ENCODE measurements at regions not wholly inside any gene's neighbourhood (a gene's known extent, or its start where the extent isn't known, plus 50 kb on each side); places are given as distances from the start of the nearest gene placed in this dataset.

DNA sequence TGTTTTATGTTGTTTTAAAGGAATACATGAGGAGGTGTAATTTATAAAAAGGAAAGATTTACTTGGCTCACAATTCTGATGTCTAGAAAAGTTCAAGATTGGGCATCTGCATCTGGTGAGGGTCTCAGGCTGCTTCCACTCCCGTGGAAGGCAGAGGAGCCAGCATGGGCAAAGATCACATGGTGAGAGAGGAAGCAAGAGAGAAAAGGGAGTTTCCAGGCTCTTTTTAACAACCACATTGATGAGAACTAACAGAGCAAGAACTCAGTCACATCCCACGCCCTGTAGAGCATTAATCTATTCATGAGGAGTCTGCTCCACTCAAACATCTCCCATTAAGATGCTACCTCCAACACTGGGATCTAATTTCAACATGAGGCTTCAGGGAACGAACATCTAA, 1666.3 kb downstream of the HACE1 start (continued):
- TF ChIP-seq MYC (IDR thresholded peaks at IDR 0.05; ENCODE audit: insufficient read depth, insufficient read length, insufficient replicate concordance, low read length, severe bottlenecking), result no peak
- no peak for TF ChIP-seq JUND (IDR thresholded peaks at IDR 0.05; ENCODE audit: low read depth, low read length)
- TF ChIP-seq MXI1 (IDR thresholded peaks at IDR 0.05; ENCODE audit: low read depth, low read length), result no peak
- TF ChIP-seq IKZF1 (conservative IDR thresholded peaks at IDR 0.05), result peak; percentile 39; the same call in 1 of the 2 replicates
- no peak for TF ChIP-seq BCL11A (IDR thresholded peaks at IDR 0.05; ENCODE audit: low read depth, low read length)
- TF ChIP-seq NBN (IDR thresholded peaks at IDR 0.05), result peak; percentile 51; the same call in 1 of the 2 replicates
- TF ChIP-seq DPF2 (IDR thresholded peaks at IDR 0.05), result 0 out of 2 replicates have a peak, but pooled peaks have one; percentile 33

DNA sequence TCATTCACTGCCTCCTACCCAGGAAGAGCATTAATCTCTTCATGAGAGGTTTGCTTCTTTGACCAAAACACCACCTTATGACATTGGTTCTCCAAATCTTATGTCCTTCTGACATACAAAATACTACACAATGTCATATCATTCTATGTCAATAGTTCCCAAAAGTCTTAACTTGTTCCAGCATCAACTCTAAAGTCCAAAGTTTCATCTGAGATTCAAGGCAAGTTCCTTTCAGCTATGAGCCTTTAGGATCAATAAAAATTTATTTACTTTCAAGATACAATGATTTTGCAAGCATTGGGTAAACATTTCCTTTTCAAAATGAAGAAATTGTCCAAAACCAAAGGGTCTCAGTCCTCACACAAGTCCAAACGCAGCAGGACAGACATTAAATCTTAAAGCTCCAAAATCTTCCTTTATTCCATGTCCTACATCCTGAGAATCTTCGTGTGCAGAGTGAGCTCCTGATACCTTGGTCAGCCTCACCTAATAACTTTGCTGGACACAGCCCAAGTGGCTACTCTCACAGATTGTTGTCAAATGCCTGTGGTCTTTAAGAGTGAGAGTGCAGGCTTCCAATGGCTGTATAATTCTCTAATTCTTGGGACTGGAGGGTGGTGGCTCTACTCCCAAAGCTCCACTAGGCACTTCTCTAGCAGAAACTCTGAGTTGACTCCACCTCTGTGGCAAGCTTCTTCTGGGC, 1668.2 kb downstream of the HACE1 start:
- no peaks in the 10 kb centered on the region for H3K9me3 ChIP-seq (replicated peaks; ENCODE audit: control insufficient read depth, insufficient read depth, low read length)
- no peaks in the 10 kb centered on the region for H4K20me1 ChIP-seq (ENCODE audit: control insufficient read depth, insufficient read depth)
- no peaks in the 10 kb centered on the region for H3K27me3 ChIP-seq (replicated peaks in 1 of 2; ENCODE audit: control insufficient read depth in 2 of 2, insufficient read depth in 2 of 2, low read length in 1 of 2)
- ChIA-PET RAD21 (ENCODE audit: unreplicated experiment) (interaction anchor here (0.8 to 1.5 kb wide), 6 partner anchors 11 to 69 kb away, joined by 3 to 5 read pairs (median 4); no protein-coding TSS in a partner anchor), POLR2A (interaction anchor here (0.8 to 1.1 kb wide), 4 partner anchors 9 to 19 kb away, joined by 3 to 5 read pairs (median 3); no protein-coding TSS in a partner anchor), SMC1A (ENCODE audit: uncharacterized antibody, unreplicated experiment) (interaction anchor here (0.6 to 2.5 kb wide), 7 partner anchors 8 to 69 kb away, joined by 3 to 11 read pairs (median 6); no protein-coding TSS in a partner anchor), CTCF (interaction anchor here (0.5 to 2.8 kb wide), 6 partner anchors 10 to 70 kb away, joined by 3 to 9 read pairs (median 4); no protein-coding TSS in a partner anchor)
- no peak overlapping the region for H2AFZ ChIP-seq (ENCODE audit: control insufficient read depth, low read depth, low read length)
- ATAC-seq, result no peak
- H3K4me3 ChIP-seq, result no peak overlapping the region
- DNase-seq (ENCODE audit: low read depth, low spot score), result no peak
- no peaks in the 10 kb centered on the region for H3K4me1 ChIP-seq (ENCODE audit: control insufficient read depth, insufficient read depth, low read length)
- H3K79me2 ChIP-seq (ENCODE audit: control insufficient read depth, insufficient read depth, low read length), result no peaks in the 10 kb centered on the region
- intact Hi-C loops (cut with micrococcal nuclease; ENCODE audit: unreplicated experiment), result no loop called here
- H3K4me2 ChIP-seq (ENCODE audit: control insufficient read depth, insufficient read depth), result no peak overlapping the region
- no peak overlapping the region for H3K9ac ChIP-seq (ENCODE audit: control insufficient read depth, insufficient read depth, low read length)
- WGBS (ENCODE audit: insufficient coverage, insufficient replicate concordance, low lambda C conversion rate, missing lambda C conversion rate), result 0% methylated on average over 2 of the region's 2 CpGs
- no peak overlapping the region for H3K27ac ChIP-seq (ENCODE audit: control insufficient read depth, insufficient read depth)
- in situ Hi-C loops (cut with MboI), result no loop called here
- no peak for FAIRE-seq
- no TSS peak for BruUV-seq (replicated peaks)
- no peaks in the 10 kb centered on the region for H3K36me3 ChIP-seq (ENCODE audit: control insufficient read depth in 2 of 2, insufficient read depth in 2 of 2, low read length in 1 of 2)
- TF ChIP-seq SPI1 (IDR thresholded peaks at IDR 0.05; ENCODE audit: borderline replicate concordance, insufficient read depth, low read depth, low read length), result no peak
- TF ChIP-seq ESRRA (IDR thresholded peaks at IDR 0.05; ENCODE audit: low read length), result no peak
- TF ChIP-seq HDAC2 (IDR thresholded peaks at IDR 0.05), result no peak
- no peak for TF ChIP-seq MYB (IDR thresholded peaks at IDR 0.05; ENCODE audit: borderline replicate concordance, low read depth, low read length)
- no peak for TF ChIP-seq ZNF207 (IDR thresholded peaks at IDR 0.05; ENCODE audit: borderline replicate concordance)
- TF ChIP-seq, protein P1, sequence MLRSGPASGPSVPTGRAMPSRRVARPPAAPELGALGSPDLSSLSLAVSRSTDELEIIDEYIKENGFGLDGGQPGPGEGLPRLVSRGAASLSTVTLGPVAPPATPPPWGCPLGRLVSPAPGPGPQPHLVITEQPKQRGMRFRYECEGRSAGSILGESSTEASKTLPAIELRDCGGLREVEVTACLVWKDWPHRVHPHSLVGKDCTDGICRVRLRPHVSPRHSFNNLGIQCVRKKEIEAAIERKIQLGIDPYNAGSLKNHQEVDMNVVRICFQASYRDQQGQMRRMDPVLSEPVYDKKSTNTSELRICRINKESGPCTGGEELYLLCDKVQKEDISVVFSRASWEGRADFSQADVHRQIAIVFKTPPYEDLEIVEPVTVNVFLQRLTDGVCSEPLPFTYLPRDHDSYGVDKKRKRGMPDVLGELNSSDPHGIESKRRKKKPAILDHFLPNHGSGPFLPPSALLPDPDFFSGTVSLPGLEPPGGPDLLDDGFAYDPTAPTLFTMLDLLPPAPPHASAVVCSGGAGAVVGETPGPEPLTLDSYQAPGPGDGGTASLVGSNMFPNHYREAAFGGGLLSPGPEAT (IDR thresholded peaks at IDR 0.05; ENCODE audit: low read depth), result no peak
- no peak for TF ChIP-seq SUZ12 (IDR thresholded peaks at IDR 0.05; ENCODE audit: unreplicated experiment)
- TF ChIP-seq, protein P2, sequence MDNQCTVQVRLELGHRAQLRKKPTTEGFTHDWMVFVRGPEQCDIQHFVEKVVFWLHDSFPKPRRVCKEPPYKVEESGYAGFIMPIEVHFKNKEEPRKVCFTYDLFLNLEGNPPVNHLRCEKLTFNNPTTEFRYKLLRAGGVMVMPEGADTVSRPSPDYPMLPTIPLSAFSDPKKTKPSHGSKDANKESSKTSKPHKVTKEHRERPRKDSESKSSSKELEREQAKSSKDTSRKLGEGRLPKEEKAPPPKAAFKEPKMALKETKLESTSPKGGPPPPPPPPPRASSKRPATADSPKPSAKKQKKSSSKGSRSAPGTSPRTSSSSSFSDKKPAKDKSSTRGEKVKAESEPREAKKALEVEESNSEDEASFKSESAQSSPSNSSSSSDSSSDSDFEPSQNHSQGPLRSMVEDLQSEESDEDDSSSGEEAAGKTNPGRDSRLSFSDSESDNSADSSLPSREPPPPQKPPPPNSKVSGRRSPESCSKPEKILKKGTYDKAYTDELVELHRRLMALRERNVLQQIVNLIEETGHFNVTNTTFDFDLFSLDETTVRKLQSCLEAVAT (IDR thresholded peaks at IDR 0.05), result no peak
- no peak for TF ChIP-seq FOXM1 (IDR thresholded peaks at IDR 0.05; ENCODE audit: low read depth, low read length)
- no peak for TF ChIP-seq STAT1 (conservative IDR thresholded peaks at IDR 0.05)
- TF ChIP-seq, protein P3, sequence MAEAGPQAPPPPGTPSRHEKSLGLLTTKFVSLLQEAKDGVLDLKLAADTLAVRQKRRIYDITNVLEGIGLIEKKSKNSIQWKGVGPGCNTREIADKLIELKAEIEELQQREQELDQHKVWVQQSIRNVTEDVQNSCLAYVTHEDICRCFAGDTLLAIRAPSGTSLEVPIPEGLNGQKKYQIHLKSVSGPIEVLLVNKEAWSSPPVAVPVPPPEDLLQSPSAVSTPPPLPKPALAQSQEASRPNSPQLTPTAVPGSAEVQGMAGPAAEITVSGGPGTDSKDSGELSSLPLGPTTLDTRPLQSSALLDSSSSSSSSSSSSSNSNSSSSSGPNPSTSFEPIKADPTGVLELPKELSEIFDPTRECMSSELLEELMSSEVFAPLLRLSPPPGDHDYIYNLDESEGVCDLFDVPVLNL (IDR thresholded peaks at IDR 0.05; ENCODE audit: low read depth, low read length), result no peak
- TF ChIP-seq TBL1XR1 (IDR thresholded peaks at IDR 0.05; ENCODE audit: low read depth, low read length), result no peak
